ENCODE measurements at regions not wholly inside any gene's neighbourhood (a gene's known extent, or its start where the extent isn't known, plus 50 kb on each side); places are given as distances from the start of the nearest gene placed in this dataset.

GRCh38 chr5:18050776-18051175 is 416.5 kb downstream of the TAF11L14 start:
- H3K36me3 Mint-ChIP-seq (ENCODE audit: low read depth) = no peaks in the 10 kb centered on the region
- intact Hi-C loops (cut with micrococcal nuclease) = no loop called here
- ATAC-seq (ENCODE audit: low read depth) (no peak), DNase-seq (no peak)
- H3K27ac Mint-ChIP-seq = no peak overlapping the region
- H3K4me3 Mint-ChIP-seq = no peak overlapping the region
- H3K27me3 Mint-ChIP-seq = no peaks in the 10 kb centered on the region
- ChIA-PET POLR2A (no interaction called here), CTCF (no interaction called here)
- no peaks in the 10 kb centered on the region for H3K9me3 Mint-ChIP-seq
- H3K4me1 Mint-ChIP-seq = no peaks in the 10 kb centered on the region
- TF ChIP-seq CTCF (IDR thresholded peaks at IDR 0.05) = no peak

DNA sequence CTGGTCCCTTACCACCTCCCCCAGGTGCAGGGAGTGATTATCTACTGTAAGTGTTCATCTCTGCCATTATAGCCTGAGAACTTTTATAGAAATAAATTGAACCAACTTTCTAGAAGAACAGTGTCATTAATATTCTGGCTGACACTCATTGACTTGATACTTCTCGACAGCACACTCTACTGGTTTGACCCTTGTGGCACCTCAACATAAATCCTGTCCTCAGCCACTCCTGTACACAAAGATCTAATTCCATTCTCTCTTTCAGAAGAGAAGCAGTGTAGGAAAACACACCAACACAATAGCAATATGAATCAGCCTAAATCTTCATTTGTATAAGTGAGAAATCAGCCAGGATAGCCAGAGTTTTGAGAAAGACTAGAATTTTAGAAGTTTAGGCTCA is 417.7 kb downstream of the TAF11L14 start:
- no peaks in the 10 kb centered on the region for H3K27me3 Mint-ChIP-seq
- CTCF ChIA-PET = no interaction called here
- POLR2A ChIA-PET = no interaction called here
- H3K4me1 Mint-ChIP-seq = no peaks in the 10 kb centered on the region
- intact Hi-C loops (cut with micrococcal nuclease) = loop anchor here (2.0 kb wide), 1 partner anchor 835 kb away; the partner anchor contains the start of gene BASP1
- DNase-seq (no peak), ATAC-seq (ENCODE audit: low read depth) (no peak)
- no peak overlapping the region for H3K4me3 Mint-ChIP-seq
- H3K36me3 Mint-ChIP-seq (ENCODE audit: low read depth) = no peaks in the 10 kb centered on the region
- no peak for TF ChIP-seq CTCF (IDR thresholded peaks at IDR 0.05)
- no peak overlapping the region for H3K27ac Mint-ChIP-seq
- H3K9me3 Mint-ChIP-seq = no peaks in the 10 kb centered on the region

DNA sequence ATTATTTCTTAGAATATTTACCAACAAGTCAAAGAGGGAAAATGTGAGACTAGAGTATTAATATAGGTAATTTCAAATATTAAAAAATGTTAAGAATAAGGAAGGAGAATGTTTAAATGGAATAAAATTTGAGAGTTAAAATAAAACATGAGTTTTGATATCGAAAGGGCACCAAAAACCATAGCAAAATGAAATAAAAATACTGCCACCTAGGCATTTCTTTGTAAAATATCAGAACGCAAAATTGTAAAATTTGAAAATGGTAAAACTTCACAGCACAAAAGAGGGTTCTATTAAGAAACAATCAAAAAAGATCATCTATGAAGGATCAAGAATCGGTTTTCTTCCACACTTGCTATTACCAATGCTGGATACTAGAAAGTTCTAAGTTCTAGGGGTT is 418.3 kb downstream of the TAF11L14 start:
- H3K4me3 Mint-ChIP-seq = no peak overlapping the region
- no peaks in the 10 kb centered on the region for H3K36me3 Mint-ChIP-seq (ENCODE audit: low read depth)
- ChIA-PET POLR2A (no interaction called here), CTCF (no interaction called here)
- H3K27ac Mint-ChIP-seq = no peak overlapping the region
- intact Hi-C loops (cut with micrococcal nuclease) = loop anchor here (2.0 kb wide), 1 partner anchor 836 kb away; the partner anchor contains the start of gene BASP1
- ATAC-seq (ENCODE audit: low read depth) = no peak
- no peak for TF ChIP-seq CTCF (IDR thresholded peaks at IDR 0.05)
- H3K9me3 Mint-ChIP-seq = no peaks in the 10 kb centered on the region
- no peaks in the 10 kb centered on the region for H3K27me3 Mint-ChIP-seq
- no peaks in the 10 kb centered on the region for H3K4me1 Mint-ChIP-seq
- DNase-seq = no peak

DNA sequence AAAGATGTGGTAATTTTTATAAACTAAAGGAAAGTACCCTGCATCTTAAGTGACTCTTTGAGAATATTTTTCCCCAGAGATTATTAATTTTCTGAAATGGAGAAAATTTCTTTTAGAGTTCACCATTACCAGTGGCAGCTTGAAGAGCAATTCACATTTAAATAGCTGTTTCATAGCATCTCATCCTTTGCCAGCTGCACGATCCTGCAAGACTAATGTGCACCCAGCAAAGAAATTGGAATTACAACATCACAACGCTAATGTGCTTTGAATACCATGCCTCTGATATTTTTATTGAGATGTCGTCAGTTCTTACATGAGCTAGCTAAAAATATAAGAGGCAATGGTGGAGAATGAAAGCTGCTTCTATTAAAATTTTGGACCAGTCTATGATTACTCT is 423.5 kb downstream of the TAF11L14 start:
- no peaks in the 10 kb centered on the region for H3K36me3 Mint-ChIP-seq (ENCODE audit: low read depth)
- no peak overlapping the region for H3K4me3 Mint-ChIP-seq
- no peaks in the 10 kb centered on the region for H3K27me3 Mint-ChIP-seq
- no peak overlapping the region for H3K27ac Mint-ChIP-seq
- ATAC-seq (ENCODE audit: low read depth) = no peak
- DNase-seq = no peak
- intact Hi-C loops (cut with micrococcal nuclease) = no loop called here
- CTCF ChIA-PET = no interaction called here
- TF ChIP-seq CTCF (IDR thresholded peaks at IDR 0.05) = no peak
- H3K4me1 Mint-ChIP-seq = no peaks in the 10 kb centered on the region
- peaks cover 2% of the 10 kb centered on the region for H3K9me3 Mint-ChIP-seq
- POLR2A ChIA-PET = no interaction called here

DNA sequence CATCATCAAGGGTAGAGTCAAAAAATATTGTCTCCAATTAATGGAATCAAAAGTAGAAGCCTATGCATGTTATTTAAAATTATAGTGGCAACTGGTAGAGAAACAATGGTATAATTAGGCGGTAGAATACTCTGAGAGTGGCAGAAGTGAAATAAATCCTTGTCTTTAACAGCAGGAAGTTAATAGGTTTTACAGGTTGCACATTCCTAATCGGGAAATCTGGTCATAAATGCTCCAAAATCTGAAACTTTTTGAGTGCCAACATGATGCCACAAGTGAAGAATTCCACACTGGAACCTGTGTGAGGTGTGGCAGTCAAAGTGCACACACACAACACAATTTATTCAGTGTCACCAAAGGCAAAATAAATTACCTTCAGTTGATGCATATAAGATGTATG is 433.4 kb downstream of the TAF11L14 start:
- Mint-ChIP-seq H3K27ac (no peak overlapping the region), H3K9me3 (no peaks in the 10 kb centered on the region), H3K36me3 (ENCODE audit: low read depth) (no peaks in the 10 kb centered on the region), H3K27me3 (no peaks in the 10 kb centered on the region), H3K4me3 (no peak overlapping the region), H3K4me1 (no peaks in the 10 kb centered on the region)
- no peak for ATAC-seq (ENCODE audit: low read depth)
- POLR2A ChIA-PET = interaction anchor here (0.6 kb wide), 1 partner anchor 10 kb away, joined by 10 read pairs; no protein-coding TSS in a partner anchor
- TF ChIP-seq CTCF (IDR thresholded peaks at IDR 0.05) = no peak
- CTCF ChIA-PET = no interaction called here
- intact Hi-C loops (cut with micrococcal nuclease) = no loop called here
- no peak for DNase-seq

Measured in activated B cell treated with CpG ODN at 0.5 μM for 24 hours (primary cell).